Gastrocnemius medialis (tissue), 4 donors: ENCODE measurements at regions not wholly inside any gene's neighbourhood (a gene's known extent, or its start where the extent isn't known, plus 50 kb on each side); places are given as distances from the start of the nearest gene placed in this dataset.

ENCODE experiments used
- ATAC-seq, 2 donors: fragments of 150-250 bp; one replicate each; pipeline ENCODE4 v1.9.1; 2016
- DNase-seq, 2 donors: peaks; one replicate each; pipeline ENCODE4 v3.0.0-alpha.2; 2019
- H3K27ac ChIP-seq, 4 donors: fragments of 200-600 bp; sonication (generic); 1 replicate in 1 of 4; 2 replicates in 3 of 4; pipeline ENCODE4 v1.5.1; 2016 to 2018; ENCODE audit warnings: mild to moderate bottlenecking in 2 of 4, moderate library complexity in 1 of 4
- H3K27me3 ChIP-seq, 3 donors: fragments of 200-600 bp; sonication (generic) in 2 of 3; 1 replicate in 1 of 3; 2 replicates in 2 of 3; pipeline versions ENCODE4 v1.5.1 to v1.6.0; 2016 to 2019; ENCODE audit warnings: mild to moderate bottlenecking in 1 of 3, moderate library complexity in 1 of 3
- H3K36me3 ChIP-seq, 2 donors: fragments of 200-600 bp; sonication (generic) in 1 of 2; one replicate each; pipeline ENCODE4 v1.5.1; 2017 to 2018
- H3K4me1 ChIP-seq, 2 donors: fragments of 200-600 bp; sonication (generic) in 1 of 2; one replicate each; pipeline ENCODE4 v1.5.1; 2016 to 2017; ENCODE audit warnings: mild to moderate bottlenecking in 2 of 2
- H3K4me3 ChIP-seq, 4 donors: fragments of 200-600 bp; sonication (generic) in 3 of 4; 1 replicate in 1 of 4; 2 replicates in 3 of 4; pipeline ENCODE4 v1.5.1; 2016 to 2019; ENCODE audit warnings: mild to moderate bottlenecking in 2 of 4
- H3K9me3 ChIP-seq, 3 donors: fragments of 200-600 bp; sonication (generic) in 2 of 3; 1 replicate in 1 of 3; 2 replicates in 2 of 3; pipeline ENCODE4 v1.5.1; 2016 to 2019
- POLR2A ChIP-seq, 2 donors: fragments of 450-650 bp; IDR thresholded peaks; one replicate each; pipeline ENCODE4 v1.6.1; 2017; ENCODE audit warnings: antibody characterized with exemption in 2 of 2, mild to moderate bottlenecking in 2 of 2, moderate library complexity in 2 of 2
- in situ Hi-C, 4 donors: fragments of 200-750 bp; cut with MboI; loops; one replicate each; pipeline versions ENCODE4 v1.15.0 to v1.8.0; 2017; ENCODE audit warnings: low sequenced_read_pairs in 4 of 4
- intact Hi-C: fragments of 100-400 bp; cut with DNase I; formaldehyde crosslinking; loops from one replicate; pipeline ENCODE4 v1.15.1; 2023; ENCODE audit warnings: low total_unique reads
- TF ChIP-seq, protein P1 (sequence below), 5 experiments: fragments of 450-650 bp in 3 of 5; fragments of 200-600 bp in 2 of 5; sonication (generic) in 2 of 5; IDR thresholded peaks in 4 of 5; conservative IDR thresholded peaks in 1 of 5; 1 replicate in 4 of 5; 2 replicates in 1 of 5; pipeline ENCODE4 v1.5.1; 2016 to 2019; ENCODE audit warnings: antibody characterized with exemption in 5 of 5, mild to moderate bottlenecking in 3 of 5, moderate library complexity in 3 of 5

DNA sequence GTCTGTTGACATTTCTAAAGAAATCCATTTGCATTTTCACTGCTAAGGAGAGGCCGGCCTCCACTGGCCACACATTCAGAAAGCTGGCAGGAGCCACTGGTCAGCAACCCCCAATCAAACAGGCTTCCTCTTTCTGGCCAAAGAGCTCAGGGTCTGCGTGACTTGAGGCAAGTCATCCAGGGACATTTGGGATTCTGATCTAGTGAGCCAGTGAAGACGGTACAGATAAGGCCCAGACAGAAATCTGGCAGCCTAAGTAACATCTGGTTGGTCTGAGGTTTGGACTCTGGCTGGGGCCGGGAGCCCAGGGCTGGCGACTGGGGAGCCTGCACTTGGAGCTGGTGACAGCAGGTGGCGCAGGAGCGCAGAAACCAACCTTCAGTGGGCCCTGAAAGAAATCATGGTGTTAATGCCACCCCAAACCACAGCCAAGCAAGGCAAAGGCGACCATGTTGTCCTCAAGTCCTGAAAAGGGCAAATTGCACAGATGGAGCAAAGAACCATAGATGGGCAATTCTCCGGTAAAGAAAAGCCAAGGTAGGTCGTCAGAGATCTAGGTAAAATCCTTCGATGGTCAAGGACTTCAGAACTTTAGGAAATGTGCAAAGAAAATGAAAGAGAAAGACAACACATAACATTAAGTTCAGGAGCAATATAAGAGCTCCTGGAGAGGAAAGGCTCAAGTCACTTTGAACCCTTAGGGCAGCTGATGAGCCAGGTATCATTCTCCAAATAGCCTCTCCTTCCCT is 99.4 kb upstream of the BLID start:
- Histone ChIP-seq H3K36me3 (no peaks in the 10 kb centered on the region), H3K27me3 (no peaks in the 10 kb centered on the region), H3K4me3 (no peak overlapping the region), H3K27ac (peak overlapping the region; percentile 48 to 65 (median 60)), H3K9me3 (no peaks in the 10 kb centered on the region), H3K4me1 (peaks cover 8 to 25% of the 10 kb centered on the region in 2 donors)
- no peak for TF ChIP-seq POLR2A (IDR thresholded peaks at IDR 0.05)
- TF ChIP-seq, protein P1, sequence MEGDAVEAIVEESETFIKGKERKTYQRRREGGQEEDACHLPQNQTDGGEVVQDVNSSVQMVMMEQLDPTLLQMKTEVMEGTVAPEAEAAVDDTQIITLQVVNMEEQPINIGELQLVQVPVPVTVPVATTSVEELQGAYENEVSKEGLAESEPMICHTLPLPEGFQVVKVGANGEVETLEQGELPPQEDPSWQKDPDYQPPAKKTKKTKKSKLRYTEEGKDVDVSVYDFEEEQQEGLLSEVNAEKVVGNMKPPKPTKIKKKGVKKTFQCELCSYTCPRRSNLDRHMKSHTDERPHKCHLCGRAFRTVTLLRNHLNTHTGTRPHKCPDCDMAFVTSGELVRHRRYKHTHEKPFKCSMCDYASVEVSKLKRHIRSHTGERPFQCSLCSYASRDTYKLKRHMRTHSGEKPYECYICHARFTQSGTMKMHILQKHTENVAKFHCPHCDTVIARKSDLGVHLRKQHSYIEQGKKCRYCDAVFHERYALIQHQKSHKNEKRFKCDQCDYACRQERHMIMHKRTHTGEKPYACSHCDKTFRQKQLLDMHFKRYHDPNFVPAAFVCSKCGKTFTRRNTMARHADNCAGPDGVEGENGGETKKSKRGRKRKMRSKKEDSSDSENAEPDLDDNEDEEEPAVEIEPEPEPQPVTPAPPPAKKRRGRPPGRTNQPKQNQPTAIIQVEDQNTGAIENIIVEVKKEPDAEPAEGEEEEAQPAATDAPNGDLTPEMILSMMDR (IDR thresholded peaks at IDR 0.05 in 4 of 5, conservative IDR thresholded peaks at IDR 0.05 in 1 of 5), result peak; percentile 91 to 97 (median 93)
- ATAC-seq (peak; percentile 88 to 94), DNase-seq (peak; percentile 57 to 76)
- in situ Hi-C loops (loop anchor here (5.0 to 10.0 kb wide), 4 partner anchors 149 to 292 kb away; no protein-coding TSS in a partner anchor), intact Hi-C loops (loop anchor here (1.0 to 5.0 kb wide), 4 partner anchors 19 to 290 kb away; no protein-coding TSS in a partner anchor)

- peaks cover 17 to 34% of the 10 kb centered on the region in 2 donors for H3K4me1 ChIP-seq
- ATAC-seq, result no peak
Measured at GRCh38 chr11:122214567-122214966, 98.6 kb upstream of the BLID start.

GRCh38 chr11:122214080-122214479 is 98.1 kb upstream of the BLID start:
- in situ Hi-C loops, result loop anchor here in 1 of 4 donors (10.0 kb wide), 2 partner anchors 151 to 189 kb away; no protein-coding TSS in a partner anchor
- no peak for TF ChIP-seq POLR2A (IDR thresholded peaks at IDR 0.05)
- TF ChIP-seq, protein P1 (IDR thresholded peaks at IDR 0.05 in 4 of 5, conservative IDR thresholded peaks at IDR 0.05 in 1 of 5), result no peak
- peaks cover 22 to 39% of the 10 kb centered on the region in 2 donors for H3K4me1 ChIP-seq
- intact Hi-C loops, result loop anchor here (2.0 to 5.0 kb wide), 2 partner anchors 21 to 228 kb away; no protein-coding TSS in a partner anchor
- ATAC-seq, result no peak
- H3K9me3 ChIP-seq, result no peaks in the 10 kb centered on the region
- no peaks in the 10 kb centered on the region for H3K36me3 ChIP-seq
- no peaks in the 10 kb centered on the region for H3K27me3 ChIP-seq
- no peak overlapping the region for H3K4me3 ChIP-seq
- H3K27ac ChIP-seq, result no peak overlapping the region
- DNase-seq, result no peak

More at GRCh38 chr11:122214567-122214966, 98.6 kb upstream of the BLID start:
- intact Hi-C loops, result loop anchor here (2.0 to 5.0 kb wide), 2 partner anchors 20 to 228 kb away; no protein-coding TSS in a partner anchor
- in situ Hi-C loops, result loop anchor here in 1 of 4 donors (10.0 kb wide), 2 partner anchors 150 to 190 kb away; no protein-coding TSS in a partner anchor
- DNase-seq, result no peak
- H3K27me3 ChIP-seq, result no peaks in the 10 kb centered on the region
- peak overlapping the region in 3 of 4 donors; percentile 48 to 65 (median 64) for H3K27ac ChIP-seq
- H3K9me3 ChIP-seq, result no peaks in the 10 kb centered on the region
- H3K36me3 ChIP-seq, result no peaks in the 10 kb centered on the region
- no peak overlapping the region for H3K4me3 ChIP-seq
- no peak for TF ChIP-seq POLR2A (IDR thresholded peaks at IDR 0.05)
- TF ChIP-seq, protein P1 (IDR thresholded peaks at IDR 0.05 in 4 of 5, conservative IDR thresholded peaks at IDR 0.05 in 1 of 5), result no peak

- no peak overlapping the region for H3K27ac ChIP-seq
- H3K36me3 ChIP-seq, result no peaks in the 10 kb centered on the region
- H3K4me3 ChIP-seq, result no peak overlapping the region
- peaks cover 31 to 48% of the 10 kb centered on the region in 2 donors for H3K4me1 ChIP-seq
- ATAC-seq (no peak), DNase-seq (no peak)
- TF ChIP-seq, protein P1 (IDR thresholded peaks at IDR 0.05 in 4 of 5, conservative IDR thresholded peaks at IDR 0.05 in 1 of 5), result no peak
- no peak for TF ChIP-seq POLR2A (IDR thresholded peaks at IDR 0.05)
- intact Hi-C loops (loop anchor here (5.0 kb wide), 1 partner anchor 229 kb away; no protein-coding TSS in a partner anchor), in situ Hi-C loops (loop anchor here in 1 of 4 donors (10.0 kb wide), 2 partner anchors 152 to 188 kb away; no protein-coding TSS in a partner anchor)
- H3K9me3 ChIP-seq, result no peaks in the 10 kb centered on the region
- H3K27me3 ChIP-seq, result no peaks in the 10 kb centered on the region
Measured at GRCh38 chr11:122213171-122213570, 97.2 kb upstream of the BLID start.
